HFF-Myc (cell line): ENCODE measurements at regions not wholly inside any gene's neighbourhood (a gene's known extent, or its start where the extent isn't known, plus 50 kb on each side); places are given as distances from the start of the nearest gene placed in this dataset.

Experiments
- DNase-seq: peaks from one replicate; pipeline ENCODE4 v3.0.0-alpha.2; 2011; ENCODE audit warnings: low read depth; ENCODE audit errors: extremely low read depth
- H3K4me3 ChIP-seq: replicated peaks from 2 replicates; pipeline ENCODE4 v1.5.1; 2011; ENCODE audit warnings: low read depth, mild to moderate bottlenecking, control low read depth, low read length
- TF ChIP-seq, protein P1 (sequence below): IDR thresholded peaks from 2 replicates; pipeline ENCODE4 v1.5.1; 2012; ENCODE audit warnings: mild to moderate bottlenecking, low read depth, low read length, control low read depth; ENCODE audit errors: missing control alignments

DNA sequence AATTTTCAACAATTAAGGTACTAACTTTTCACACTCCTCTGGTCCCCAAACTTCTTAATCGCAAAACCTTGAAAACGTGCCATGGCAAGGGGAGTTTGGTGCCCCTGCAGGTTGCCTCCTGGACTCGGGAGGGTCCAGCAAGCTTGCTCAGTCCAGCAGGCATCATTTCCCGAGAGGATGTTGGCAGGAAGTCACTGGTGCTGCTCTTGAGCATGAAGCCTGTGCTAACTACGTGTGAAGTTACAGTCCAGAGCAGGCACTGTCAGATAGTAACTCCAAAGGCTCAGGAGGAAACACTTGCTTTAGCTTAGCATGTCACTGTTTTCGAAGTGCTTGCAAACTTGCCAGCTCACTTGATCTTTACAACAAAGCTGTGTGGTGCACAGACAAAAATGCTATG is 215.4 kb downstream of the MYCN start:
- TF ChIP-seq, protein P1, sequence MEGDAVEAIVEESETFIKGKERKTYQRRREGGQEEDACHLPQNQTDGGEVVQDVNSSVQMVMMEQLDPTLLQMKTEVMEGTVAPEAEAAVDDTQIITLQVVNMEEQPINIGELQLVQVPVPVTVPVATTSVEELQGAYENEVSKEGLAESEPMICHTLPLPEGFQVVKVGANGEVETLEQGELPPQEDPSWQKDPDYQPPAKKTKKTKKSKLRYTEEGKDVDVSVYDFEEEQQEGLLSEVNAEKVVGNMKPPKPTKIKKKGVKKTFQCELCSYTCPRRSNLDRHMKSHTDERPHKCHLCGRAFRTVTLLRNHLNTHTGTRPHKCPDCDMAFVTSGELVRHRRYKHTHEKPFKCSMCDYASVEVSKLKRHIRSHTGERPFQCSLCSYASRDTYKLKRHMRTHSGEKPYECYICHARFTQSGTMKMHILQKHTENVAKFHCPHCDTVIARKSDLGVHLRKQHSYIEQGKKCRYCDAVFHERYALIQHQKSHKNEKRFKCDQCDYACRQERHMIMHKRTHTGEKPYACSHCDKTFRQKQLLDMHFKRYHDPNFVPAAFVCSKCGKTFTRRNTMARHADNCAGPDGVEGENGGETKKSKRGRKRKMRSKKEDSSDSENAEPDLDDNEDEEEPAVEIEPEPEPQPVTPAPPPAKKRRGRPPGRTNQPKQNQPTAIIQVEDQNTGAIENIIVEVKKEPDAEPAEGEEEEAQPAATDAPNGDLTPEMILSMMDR = no peak
- no peak overlapping the region for H3K4me3 ChIP-seq
- DNase-seq = no peak

DNA sequence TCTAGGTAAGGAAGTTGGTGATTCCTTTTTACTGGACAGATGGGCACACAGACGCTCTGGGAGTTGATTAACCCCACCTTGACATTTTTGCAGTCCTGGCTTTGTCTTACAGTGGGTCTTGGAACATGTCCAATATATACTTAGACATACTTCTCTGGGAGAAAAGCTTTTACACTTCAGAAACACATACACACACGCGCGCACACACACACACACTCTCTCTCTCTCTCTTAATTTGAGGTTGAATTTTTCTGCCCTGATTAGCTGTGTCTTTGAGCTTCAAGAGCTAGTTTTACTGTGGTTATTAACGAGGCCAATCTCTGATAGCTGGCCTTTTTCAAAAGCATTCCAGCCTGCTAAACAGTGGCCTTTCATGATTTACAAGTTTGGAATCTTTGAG is 215.0 kb downstream of the MYCN start:
- H3K4me3 ChIP-seq = no peak overlapping the region
- no peak for DNase-seq
- TF ChIP-seq, protein P1 = no peak

GRCh38 chr2:16154501-16155280 is 214.3 kb downstream of the MYCN start:
- H3K4me3 ChIP-seq = no peak overlapping the region
- DNase-seq = no peak
- TF ChIP-seq, protein P1 = no peak

DNA sequence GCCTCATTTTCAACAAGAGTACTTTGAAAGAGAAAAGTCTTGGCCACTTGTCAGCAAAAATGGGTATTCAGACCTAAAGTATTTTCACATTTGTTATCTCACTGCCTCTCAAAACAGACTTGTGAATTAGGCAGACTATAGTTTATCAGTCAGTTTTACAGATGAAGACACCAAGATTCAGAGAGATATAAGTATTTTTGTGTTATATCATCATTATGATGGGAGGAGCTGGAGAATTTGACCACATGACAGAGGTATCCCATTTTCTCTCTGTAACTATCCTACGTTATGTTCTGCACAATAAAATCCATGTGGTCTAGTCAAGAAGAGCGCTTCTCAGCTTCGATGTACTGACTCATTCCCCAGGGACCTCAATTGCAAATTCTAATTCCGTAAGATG is 213.7 kb downstream of the MYCN start:
- TF ChIP-seq, protein P1 = no peak
- DNase-seq = no peak
- H3K4me3 ChIP-seq = no peak overlapping the region

- no peak for DNase-seq
- TF ChIP-seq, protein P1 = no peak
These were observed 213.3 kb downstream of the MYCN start for GRCh38 chr2:16153754-16154035.

GRCh38 chr2:16152928-16153753 is 212.8 kb downstream of the MYCN start:
- H3K4me3 ChIP-seq = no peak overlapping the region
- TF ChIP-seq, protein P1 = no peak
- DNase-seq = no peak

More at GRCh38 chr2:16153754-16154035, 213.3 kb downstream of the MYCN start:
- no peak overlapping the region for H3K4me3 ChIP-seq
